Activated naive CD4-positive, alpha-beta T cell treated with anti-CD3 and anti-CD28 coated beads, Interleukin-2, amount 50 U/mL, for 24 hours (primary cell): ENCODE measurements at regions not wholly inside any gene's neighbourhood (a gene's known extent, or its start where the extent isn't known, plus 50 kb on each side); places are given as distances from the start of the nearest gene placed in this dataset.

Source experiments
- H3K27ac Mint-ChIP-seq: one replicate; pipeline ENCODE4 v1.8.0; 2021; ENCODE audit warnings: mild to moderate bottlenecking, mixed read lengths
- H3K27me3 Mint-ChIP-seq: one replicate; pipeline ENCODE4 v1.8.0; 2021; ENCODE audit warnings: mixed read lengths
- H3K36me3 Mint-ChIP-seq: one replicate; pipeline ENCODE4 v1.8.0; 2021; ENCODE audit warnings: mixed read lengths
- H3K4me1 Mint-ChIP-seq: one replicate; pipeline ENCODE4 v1.8.0; 2021; ENCODE audit warnings: mixed read lengths
- H3K4me3 Mint-ChIP-seq: one replicate; pipeline ENCODE4 v1.8.0; 2021; ENCODE audit warnings: mild to moderate bottlenecking, mixed read lengths
- H3K9me3 Mint-ChIP-seq: one replicate; pipeline ENCODE4 v1.8.0; 2021; ENCODE audit warnings: mixed read lengths

DNA sequence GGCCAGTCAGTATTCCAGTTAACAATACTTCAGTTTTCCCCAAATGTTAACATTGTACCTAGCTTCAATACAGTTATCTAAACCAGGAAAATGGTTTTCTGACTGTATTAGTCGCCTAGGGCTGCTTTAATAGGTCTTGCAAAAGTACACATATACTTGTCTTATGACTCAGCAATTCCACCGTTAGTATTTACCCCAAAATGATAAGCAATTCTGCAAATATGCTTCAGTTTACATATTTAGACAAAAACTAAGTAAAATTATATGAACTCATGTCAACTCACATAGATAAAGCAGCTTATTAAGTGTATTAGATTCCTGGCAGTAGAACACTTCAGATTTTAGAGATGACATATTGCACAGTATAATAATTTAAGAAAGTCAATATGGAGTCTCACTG is 363.3 kb downstream of the ARL4A start:
- Mint-ChIP-seq H3K36me3 (no peaks in the 10 kb centered on the region), H3K27ac (no peak overlapping the region), H3K4me3 (no peak overlapping the region), H3K27me3 (peaks cover 6% of the 10 kb centered on the region), H3K4me1 (no peaks in the 10 kb centered on the region), H3K9me3 (no peaks in the 10 kb centered on the region)

DNA sequence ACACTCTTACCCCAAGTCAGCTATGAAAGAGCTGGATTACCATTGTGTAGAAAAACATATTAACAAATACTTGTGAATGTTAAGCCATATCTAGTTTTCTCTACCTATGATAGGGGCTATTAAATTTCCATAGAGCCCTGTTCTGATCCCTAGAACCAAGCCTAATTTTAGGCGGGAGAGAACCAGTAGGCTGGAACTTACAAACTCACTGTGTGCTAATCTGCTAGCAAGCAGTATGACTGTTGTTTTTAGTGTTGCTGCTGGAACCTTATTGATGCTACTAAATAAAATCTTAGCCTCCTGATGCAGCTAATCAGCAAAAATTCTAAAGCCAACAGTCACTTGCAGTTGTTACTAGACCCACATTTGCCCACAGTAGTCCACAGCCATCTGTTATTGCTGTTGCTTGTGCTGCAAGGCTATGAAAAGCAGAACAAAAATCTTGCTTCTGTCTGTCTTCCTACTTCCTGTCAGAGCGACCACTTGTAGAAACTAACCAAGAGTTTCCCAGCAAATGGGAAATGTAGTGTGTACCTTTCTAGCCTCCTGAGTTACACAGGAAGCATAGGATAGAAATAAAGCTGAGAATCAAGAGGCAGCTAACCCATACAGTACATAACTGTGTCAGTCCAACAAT is 368.4 kb downstream of the ARL4A start:
- Mint-ChIP-seq H3K27ac (no peak overlapping the region), H3K27me3 (peaks cover 6% of the 10 kb centered on the region), H3K9me3 (no peaks in the 10 kb centered on the region), H3K36me3 (no peaks in the 10 kb centered on the region), H3K4me3 (no peak overlapping the region), H3K4me1 (peaks cover 21% of the 10 kb centered on the region)

DNA sequence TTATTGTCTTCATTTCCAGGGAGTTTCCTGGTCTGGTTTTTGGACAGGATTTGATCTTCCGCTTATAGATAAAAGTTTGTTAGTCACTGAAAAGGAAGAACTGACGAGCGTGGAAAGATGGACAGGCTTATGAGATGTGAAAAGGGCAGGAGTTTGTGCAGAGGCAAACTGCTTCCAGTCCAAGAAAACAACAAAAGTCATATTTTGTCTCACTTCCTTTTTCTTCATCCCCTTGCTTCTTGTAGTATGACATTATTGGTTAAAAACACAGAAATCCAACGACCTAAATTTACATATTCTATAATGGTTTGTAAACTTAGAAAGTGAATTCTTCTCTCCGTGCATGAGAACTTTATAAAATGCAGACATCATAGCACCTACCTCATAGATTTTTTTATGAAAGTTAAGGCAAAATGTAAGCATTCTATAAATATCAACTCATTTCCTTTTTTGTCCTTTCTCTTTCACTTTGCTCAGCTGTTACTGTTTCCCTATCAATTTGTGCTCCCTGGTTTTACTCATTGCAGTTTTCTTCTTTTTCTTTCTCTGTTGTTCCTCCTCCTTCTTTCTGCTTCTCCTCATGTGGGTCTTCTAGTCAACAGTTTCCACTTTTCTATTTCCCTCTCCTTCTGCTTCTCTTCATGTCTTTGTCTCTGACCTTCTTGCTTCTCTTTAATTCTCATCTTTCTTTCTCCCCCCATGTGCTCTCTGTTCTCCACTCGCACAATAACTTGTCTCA is 370.2 kb downstream of the ARL4A start:
- peaks cover 5% of the 10 kb centered on the region for H3K27me3 Mint-ChIP-seq
- H3K4me1 Mint-ChIP-seq, result peaks cover 21% of the 10 kb centered on the region
- H3K27ac Mint-ChIP-seq, result peak overlapping the region; percentile 0
- H3K4me3 Mint-ChIP-seq, result peak overlapping the region; percentile 56
- H3K36me3 Mint-ChIP-seq, result no peaks in the 10 kb centered on the region
- H3K9me3 Mint-ChIP-seq, result no peaks in the 10 kb centered on the region

DNA sequence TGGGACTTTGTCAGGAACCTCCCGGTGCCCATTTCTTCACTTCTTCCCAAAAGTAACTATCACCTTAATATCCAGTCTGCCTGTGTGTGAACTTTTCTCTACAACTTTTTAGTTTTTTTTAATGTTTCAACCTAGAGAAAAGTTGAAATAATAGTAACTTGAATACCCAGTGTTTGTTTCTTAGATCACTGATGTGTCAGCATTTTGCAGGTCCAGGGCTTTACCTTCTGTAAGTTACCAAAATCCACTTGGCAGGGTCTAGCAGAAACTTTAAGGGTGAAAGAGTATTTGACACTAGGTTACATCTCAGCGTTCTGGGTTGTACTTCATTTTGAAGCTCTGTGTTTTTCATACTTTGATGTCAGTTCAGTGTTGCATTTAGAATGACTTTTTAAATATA is 372.7 kb downstream of the ARL4A start:
- H3K9me3 Mint-ChIP-seq, result no peaks in the 10 kb centered on the region
- H3K36me3 Mint-ChIP-seq, result no peaks in the 10 kb centered on the region
- peaks cover 4% of the 10 kb centered on the region for H3K27me3 Mint-ChIP-seq
- no peak overlapping the region for H3K27ac Mint-ChIP-seq
- peaks cover 21% of the 10 kb centered on the region for H3K4me1 Mint-ChIP-seq
- no peak overlapping the region for H3K4me3 Mint-ChIP-seq

DNA sequence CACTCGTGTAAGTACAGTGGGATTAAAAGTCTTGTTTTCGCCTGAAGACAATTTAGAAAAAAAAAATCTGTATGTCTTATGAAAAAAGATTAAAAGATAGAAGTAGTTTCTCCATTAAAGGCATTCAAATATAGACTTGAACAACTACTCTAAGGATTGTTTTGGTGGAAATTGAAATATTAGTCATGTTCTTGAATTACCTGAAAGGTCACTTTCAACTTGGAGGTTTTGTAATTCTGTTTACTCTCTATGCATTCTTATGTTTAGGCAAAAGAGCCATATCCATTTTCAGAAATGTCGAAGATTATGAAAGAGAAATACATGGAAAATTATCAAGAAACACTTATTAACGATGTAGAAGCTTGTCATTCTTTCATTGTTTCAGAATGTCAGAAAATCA is 373.7 kb downstream of the ARL4A start:
- Mint-ChIP-seq H3K36me3 (no peaks in the 10 kb centered on the region), H3K4me1 (peaks cover 19% of the 10 kb centered on the region), H3K27me3 (peaks cover 4% of the 10 kb centered on the region), H3K27ac (no peak overlapping the region), H3K9me3 (no peaks in the 10 kb centered on the region), H3K4me3 (no peak overlapping the region)

DNA sequence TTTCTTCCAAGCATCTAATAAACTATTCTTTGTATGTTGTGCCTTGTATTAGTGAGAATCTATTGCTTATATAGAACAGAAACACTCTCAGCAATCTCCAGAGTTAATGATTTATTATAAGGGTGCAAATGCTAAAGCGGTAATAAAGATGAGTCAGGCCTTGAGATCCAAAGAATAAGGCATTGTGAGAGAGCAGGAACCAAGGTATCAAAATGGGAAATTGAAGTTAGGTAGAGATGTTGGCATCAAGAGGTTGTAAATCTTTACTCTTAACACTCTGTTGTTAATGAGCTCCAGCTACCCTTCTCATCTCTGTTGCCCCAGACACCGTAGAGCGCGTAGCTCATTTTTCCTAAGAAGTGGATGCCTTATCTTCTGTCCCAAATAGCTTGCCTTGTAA is 375.2 kb downstream of the ARL4A start:
- Mint-ChIP-seq H3K27me3 (peaks cover 4% of the 10 kb centered on the region), H3K4me3 (no peak overlapping the region), H3K27ac (no peak overlapping the region), H3K36me3 (no peaks in the 10 kb centered on the region), H3K4me1 (peaks cover 10% of the 10 kb centered on the region), H3K9me3 (no peaks in the 10 kb centered on the region)

DNA sequence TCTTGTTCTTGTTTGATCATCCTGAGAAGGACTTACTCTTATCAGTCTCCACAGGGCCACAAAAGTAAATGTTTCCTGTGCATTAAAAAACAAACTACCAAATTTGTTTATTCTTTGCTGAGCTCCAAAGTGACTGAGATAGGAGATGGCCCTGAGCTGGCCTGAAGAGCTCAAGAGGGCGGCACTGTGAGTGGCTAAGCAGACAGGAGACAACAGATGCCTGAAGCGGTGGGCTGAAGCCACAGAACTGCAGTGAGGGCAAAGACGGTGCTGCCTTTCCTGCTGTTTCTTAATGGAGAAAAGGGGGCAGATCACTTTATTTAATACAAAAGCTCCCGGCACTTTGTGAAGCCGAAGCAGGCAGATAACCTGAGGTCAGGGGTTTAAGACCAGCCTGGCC is 379.6 kb downstream of the ARL4A start:
- Mint-ChIP-seq H3K36me3 (no peaks in the 10 kb centered on the region), H3K27me3 (peaks cover 4% of the 10 kb centered on the region)

DNA sequence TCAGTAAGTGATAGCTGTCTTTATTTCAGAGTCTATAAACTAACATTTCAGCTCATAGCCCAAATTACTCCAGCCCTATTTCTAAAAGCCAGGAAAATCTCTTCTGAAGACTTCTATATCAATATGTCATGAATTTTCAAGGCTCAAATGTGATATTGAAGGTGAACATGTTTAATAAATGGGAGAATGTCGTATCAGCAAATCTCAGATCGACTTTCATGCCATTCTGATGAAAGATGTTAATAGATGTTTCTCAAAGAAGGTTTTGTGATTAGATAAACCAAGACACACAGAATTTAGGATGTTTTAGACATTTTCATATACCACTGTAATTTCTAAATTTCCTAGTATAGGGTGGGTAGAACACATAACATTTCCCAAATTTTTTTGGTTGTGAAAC is 380.6 kb downstream of the ARL4A start:
- Mint-ChIP-seq H3K36me3 (no peaks in the 10 kb centered on the region), H3K4me3 (no peak overlapping the region), H3K4me1 (no peaks in the 10 kb centered on the region), H3K9me3 (no peaks in the 10 kb centered on the region), H3K27ac (no peak overlapping the region), H3K27me3 (peaks cover 4% of the 10 kb centered on the region)

More for the DNA sequence above, 379.6 kb downstream of the ARL4A start:
- no peaks in the 10 kb centered on the region for H3K9me3 Mint-ChIP-seq
- no peak overlapping the region for H3K4me3 Mint-ChIP-seq
- no peaks in the 10 kb centered on the region for H3K4me1 Mint-ChIP-seq
- no peak overlapping the region for H3K27ac Mint-ChIP-seq

DNA sequence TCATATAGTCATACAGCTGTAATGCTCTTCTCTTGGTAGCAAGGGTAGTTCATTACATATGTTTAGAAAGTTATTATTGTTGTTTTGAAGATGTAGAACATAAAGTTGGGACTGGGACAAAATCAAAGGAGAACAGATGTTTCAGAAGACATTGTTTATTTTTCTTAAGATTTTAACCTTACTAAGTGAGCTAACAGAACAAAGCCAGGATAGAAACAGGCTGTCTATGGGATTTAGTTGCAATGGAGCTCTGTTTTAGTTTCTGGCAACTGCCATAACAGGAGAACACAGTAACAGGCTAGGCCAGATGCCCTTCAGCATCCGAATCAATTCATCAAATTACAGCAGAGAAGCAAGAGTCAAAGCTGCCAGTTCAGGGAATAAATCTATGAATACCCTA is 382.4 kb downstream of the ARL4A start:
- Mint-ChIP-seq H3K27me3 (no peaks in the 10 kb centered on the region), H3K4me1 (no peaks in the 10 kb centered on the region), H3K27ac (no peak overlapping the region), H3K4me3 (no peak overlapping the region), H3K36me3 (no peaks in the 10 kb centered on the region), H3K9me3 (no peaks in the 10 kb centered on the region)

DNA sequence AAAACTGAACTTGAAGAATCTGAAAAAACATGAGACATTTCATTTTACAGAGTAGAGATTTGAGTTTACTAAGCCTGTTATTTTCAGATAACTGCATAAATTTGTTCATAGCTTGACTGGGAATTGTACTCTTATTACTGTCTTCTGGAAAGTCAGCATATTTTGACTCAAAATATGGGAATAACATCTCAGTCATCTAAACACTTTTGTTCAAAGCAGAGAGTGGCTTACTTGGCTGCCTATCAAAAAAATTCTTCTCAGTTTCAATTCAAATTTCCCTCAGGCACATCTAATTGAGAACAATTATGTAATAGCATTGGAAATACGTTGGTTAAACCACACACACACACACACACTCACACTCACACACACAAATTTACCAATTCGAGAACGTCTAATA is 384.6 kb downstream of the ARL4A start:
- H3K4me3 Mint-ChIP-seq, result no peak overlapping the region
- H3K9me3 Mint-ChIP-seq, result no peaks in the 10 kb centered on the region
- H3K27ac Mint-ChIP-seq, result no peak overlapping the region
- peaks cover 5% of the 10 kb centered on the region for H3K27me3 Mint-ChIP-seq
- H3K4me1 Mint-ChIP-seq, result no peaks in the 10 kb centered on the region
- no peaks in the 10 kb centered on the region for H3K36me3 Mint-ChIP-seq

DNA sequence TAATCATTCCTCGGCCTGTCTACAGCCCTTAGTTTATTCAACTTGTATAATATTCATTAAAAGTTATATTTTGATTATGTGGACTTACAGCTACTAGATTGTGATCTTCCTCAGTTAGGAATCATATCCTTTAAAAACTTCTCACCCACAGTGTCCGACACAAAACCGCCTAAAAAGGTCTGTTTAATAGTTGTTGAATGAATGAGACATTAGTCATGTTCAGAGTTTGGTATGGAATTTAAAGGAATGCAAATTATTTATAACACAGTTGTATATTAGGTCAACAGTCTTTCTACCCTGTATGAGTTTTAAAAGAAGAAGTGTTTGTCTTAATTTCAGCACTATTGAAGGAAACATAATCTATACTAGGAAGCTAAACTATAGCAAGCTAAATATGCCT is 390.0 kb downstream of the ARL4A start:
- H3K27ac Mint-ChIP-seq, result no peak overlapping the region
- no peaks in the 10 kb centered on the region for H3K36me3 Mint-ChIP-seq
- H3K9me3 Mint-ChIP-seq, result no peaks in the 10 kb centered on the region
- H3K27me3 Mint-ChIP-seq, result peaks cover 8% of the 10 kb centered on the region
- H3K4me1 Mint-ChIP-seq, result no peaks in the 10 kb centered on the region
- no peak overlapping the region for H3K4me3 Mint-ChIP-seq

DNA sequence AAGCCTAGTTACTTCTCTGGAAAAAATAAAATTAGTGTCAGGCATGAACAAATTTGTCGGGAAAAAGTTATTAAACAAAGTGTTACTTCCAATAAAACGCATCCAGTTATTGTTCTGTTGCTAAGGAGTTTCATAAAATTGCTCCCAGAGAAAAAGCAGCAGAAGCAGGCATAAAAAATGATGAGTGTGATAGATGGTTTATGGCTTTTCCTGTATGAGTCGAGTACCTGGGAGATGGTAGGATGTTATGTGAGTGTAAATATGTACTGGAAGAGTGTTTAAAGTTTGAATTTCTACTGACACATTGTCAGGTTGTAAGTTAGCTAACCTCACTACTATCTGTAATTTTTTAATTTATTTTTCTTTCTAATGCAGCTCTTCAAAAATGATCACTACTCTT is 390.7 kb downstream of the ARL4A start:
- Mint-ChIP-seq H3K27ac (no peak overlapping the region), H3K4me3 (no peak overlapping the region), H3K9me3 (no peaks in the 10 kb centered on the region), H3K27me3 (peaks cover 8% of the 10 kb centered on the region), H3K4me1 (no peaks in the 10 kb centered on the region), H3K36me3 (no peaks in the 10 kb centered on the region)

DNA sequence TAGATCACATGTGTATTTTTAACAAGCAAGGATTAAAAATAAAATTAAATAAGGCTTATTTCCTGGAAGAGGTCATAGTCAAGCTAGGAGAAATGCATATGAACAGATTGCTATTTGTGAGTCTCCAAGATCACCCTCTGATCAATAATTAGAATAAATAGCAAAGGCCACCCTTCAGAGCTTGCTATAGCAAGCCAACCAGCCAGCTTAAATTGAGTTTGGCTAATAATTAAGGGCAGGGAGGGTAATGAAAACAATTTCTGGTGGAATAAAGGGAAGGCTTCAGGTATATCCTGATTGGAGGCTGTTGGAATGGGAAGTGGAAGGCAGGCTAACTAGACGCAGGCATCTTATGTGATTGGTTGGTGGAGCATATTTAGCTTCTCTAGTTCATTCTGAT is 403.5 kb downstream of the ARL4A start:
- Mint-ChIP-seq H3K9me3 (no peaks in the 10 kb centered on the region), H3K4me1 (no peaks in the 10 kb centered on the region), H3K27ac (no peak overlapping the region), H3K36me3 (no peaks in the 10 kb centered on the region), H3K4me3 (no peak overlapping the region), H3K27me3 (peaks cover 3% of the 10 kb centered on the region)

DNA sequence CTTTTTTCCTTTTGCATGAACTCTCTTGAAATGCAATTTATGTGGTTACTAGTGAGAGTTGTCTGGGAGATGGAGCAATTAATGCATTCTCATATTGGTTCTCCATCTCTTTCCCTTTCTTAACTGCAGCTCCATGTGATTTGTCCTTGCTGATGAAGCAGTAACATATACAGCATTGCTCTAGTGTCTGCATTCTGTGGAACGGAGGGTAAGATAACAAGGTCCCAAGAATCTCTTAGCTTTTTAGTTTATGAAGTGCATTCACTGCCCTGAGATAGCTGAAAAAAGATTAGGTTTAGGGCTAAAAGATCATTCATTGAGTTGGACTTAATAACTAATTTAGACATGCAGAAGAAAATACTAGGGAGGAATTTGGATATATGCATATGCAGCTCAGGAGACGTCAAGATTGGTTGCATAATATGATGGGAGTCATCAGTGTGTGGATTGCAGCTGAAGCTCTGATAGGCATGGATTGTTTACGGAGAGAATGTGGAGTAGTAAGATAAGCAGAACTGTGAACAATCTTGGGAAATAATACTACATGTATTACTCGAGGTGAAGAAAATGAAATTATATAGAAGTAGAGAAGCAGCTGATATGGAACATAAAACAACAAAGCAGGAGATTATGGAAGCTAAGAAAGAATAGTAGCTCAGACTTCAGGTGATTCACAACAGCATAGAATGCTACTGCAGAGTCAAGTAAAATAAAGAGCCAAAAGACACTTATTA is 404.7 kb downstream of the ARL4A start:
- Mint-ChIP-seq H3K36me3 (no peaks in the 10 kb centered on the region), H3K4me3 (no peak overlapping the region), H3K27me3 (peaks cover 3% of the 10 kb centered on the region), H3K9me3 (no peaks in the 10 kb centered on the region), H3K4me1 (no peaks in the 10 kb centered on the region), H3K27ac (no peak overlapping the region)

DNA sequence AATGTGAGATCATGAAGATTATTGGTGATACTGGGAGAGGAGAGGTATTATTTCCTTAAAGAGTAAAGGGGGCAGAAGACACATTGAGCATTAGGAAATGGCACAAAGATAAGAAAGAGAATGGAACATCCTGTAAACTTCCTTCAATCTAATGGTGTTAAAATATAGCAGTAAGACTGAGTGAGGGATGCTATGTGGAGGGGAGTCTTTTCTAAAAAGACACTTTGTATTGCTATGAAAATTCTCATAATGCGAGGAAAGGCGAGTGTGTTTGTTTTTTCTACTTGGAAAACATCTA is 405.2 kb downstream of the ARL4A start:
- Mint-ChIP-seq H3K4me3 (no peak overlapping the region), H3K27me3 (peaks cover 3% of the 10 kb centered on the region)

DNA sequence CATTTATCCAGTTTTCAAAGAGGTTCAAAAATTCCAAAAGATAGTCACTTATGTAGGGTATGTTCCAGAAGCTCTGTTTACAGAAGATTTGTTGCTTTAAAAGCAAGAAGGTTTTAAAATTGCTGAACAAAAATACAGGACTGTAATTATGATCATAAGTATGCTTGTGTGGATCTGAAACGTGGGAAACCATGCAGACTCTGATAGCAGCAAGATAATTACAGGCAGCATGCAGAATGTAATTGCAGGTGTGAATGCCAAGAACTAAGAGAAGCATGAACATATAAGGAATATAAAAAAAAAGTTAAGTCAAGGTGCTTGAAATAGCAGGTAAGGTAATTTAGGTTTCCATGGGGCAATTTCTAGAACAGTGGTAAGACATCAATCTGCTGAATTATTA is 405.7 kb downstream of the ARL4A start:
- Mint-ChIP-seq H3K36me3 (no peaks in the 10 kb centered on the region), H3K9me3 (no peaks in the 10 kb centered on the region), H3K27ac (no peak overlapping the region), H3K4me1 (no peaks in the 10 kb centered on the region), H3K27me3 (peaks cover 3% of the 10 kb centered on the region), H3K4me3 (no peak overlapping the region)

More for the DNA sequence above, 405.2 kb downstream of the ARL4A start:
- no peak overlapping the region for H3K27ac Mint-ChIP-seq
- H3K36me3 Mint-ChIP-seq, result no peaks in the 10 kb centered on the region
- H3K4me1 Mint-ChIP-seq, result no peaks in the 10 kb centered on the region
- H3K9me3 Mint-ChIP-seq, result no peaks in the 10 kb centered on the region
